ENCODE measurements at regions not wholly inside any gene's neighbourhood (a gene's known extent, or its start where the extent isn't known, plus 50 kb on each side); places are given as distances from the start of the nearest gene placed in this dataset.

GRCh38 chr2:236399409-236399808 is 135.2 kb upstream of the ASB18 start:
- CTCF ChIA-PET: no interaction called here
- Mint-ChIP-seq H3K27ac (ENCODE audit: unreplicated experiment) (no peak overlapping the region), H3K9me3 (ENCODE audit: unreplicated experiment) (no peaks in the 10 kb centered on the region), H3K36me3 (ENCODE audit: insufficient read depth, unreplicated experiment) (peaks cover 6% of the 10 kb centered on the region), H3K4me3 (ENCODE audit: unreplicated experiment) (no peak overlapping the region), H3K4me1 (ENCODE audit: low read depth, unreplicated experiment) (no peaks in the 10 kb centered on the region), H3K27me3 (ENCODE audit: insufficient read depth, unreplicated experiment) (peaks cover 9% of the 10 kb centered on the region)
- POLR2A ChIA-PET: no interaction called here
- Histone ChIP-seq H3K36me3 (ENCODE audit: control insufficient read depth, insufficient read depth, low read length) (no peaks in the 10 kb centered on the region), H3K4me1 (no peaks in the 10 kb centered on the region), H3K4me3 (ENCODE audit: low read depth, low read length) (no peak overlapping the region), H3K9me3 (no peaks in the 10 kb centered on the region), H3K27me3 (replicated peaks; ENCODE audit: control insufficient read depth, insufficient read depth, low read length) (no peaks in the 10 kb centered on the region)
- intact Hi-C loops (cut with micrococcal nuclease; ENCODE audit: unreplicated experiment): no loop called here
- TF ChIP-seq CTCF (IDR thresholded peaks at IDR 0.05; ENCODE audit: insufficient read depth in 1 of 2, low read depth in 1 of 2, low read length in 1 of 2, severe bottlenecking in 1 of 2, unreplicated experiment in 1 of 2): no peak
- no peak for DNase-seq
- no TSS peak for BruUV-seq (replicated peaks)

DNA sequence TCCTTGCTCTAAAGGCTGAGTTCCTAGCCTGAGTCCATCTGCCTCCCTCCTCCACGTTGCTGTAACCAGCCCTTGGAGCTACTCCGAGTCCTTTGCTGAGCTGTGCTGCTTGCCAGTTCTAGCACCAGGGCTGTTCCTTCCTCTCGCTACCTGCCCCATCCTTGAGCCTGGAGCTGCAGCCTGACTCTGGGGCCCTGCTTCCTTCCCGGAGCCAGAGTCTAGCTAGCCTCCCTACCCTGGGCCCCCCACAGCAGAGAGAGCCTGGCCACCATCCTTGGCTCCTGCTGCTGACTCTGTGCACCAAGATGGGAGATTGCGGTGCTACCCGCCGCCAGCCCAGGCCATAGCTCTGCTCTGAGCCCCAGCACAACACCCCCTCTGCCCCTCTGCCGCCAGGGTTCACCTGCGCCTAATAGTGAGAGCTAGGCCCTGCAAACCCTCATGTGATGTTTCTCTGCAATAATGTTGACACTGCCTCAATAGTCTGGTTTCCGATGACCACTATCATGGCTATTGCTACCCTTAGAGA is 135.9 kb upstream of the ASB18 start:
- no peaks in the 10 kb centered on the region for H3K4me1 Mint-ChIP-seq (ENCODE audit: low read depth, unreplicated experiment)
- no peaks in the 10 kb centered on the region for H3K9me3 ChIP-seq
- H3K27me3 ChIP-seq (replicated peaks; ENCODE audit: control insufficient read depth, insufficient read depth, low read length): no peaks in the 10 kb centered on the region
- no peaks in the 10 kb centered on the region for H3K36me3 ChIP-seq (ENCODE audit: control insufficient read depth, insufficient read depth, low read length)
- H3K4me3 Mint-ChIP-seq (ENCODE audit: unreplicated experiment): no peak overlapping the region
- no peak overlapping the region for H3K4me3 ChIP-seq (ENCODE audit: low read depth, low read length)
- CTCF ChIA-PET: no interaction called here
- H3K9me3 Mint-ChIP-seq (ENCODE audit: unreplicated experiment): no peaks in the 10 kb centered on the region
- POLR2A ChIA-PET: no interaction called here
- H3K27me3 Mint-ChIP-seq (ENCODE audit: insufficient read depth, unreplicated experiment): peaks cover 9% of the 10 kb centered on the region
- no peak for TF ChIP-seq CTCF (IDR thresholded peaks at IDR 0.05; ENCODE audit: insufficient read depth in 1 of 2, low read depth in 1 of 2, low read length in 1 of 2, severe bottlenecking in 1 of 2, unreplicated experiment in 1 of 2)
- no peak overlapping the region for H3K27ac Mint-ChIP-seq (ENCODE audit: unreplicated experiment)
- BruUV-seq (replicated peaks): no TSS peak
- DNase-seq: no peak
- intact Hi-C loops (cut with micrococcal nuclease; ENCODE audit: unreplicated experiment): no loop called here
- peaks cover 6% of the 10 kb centered on the region for H3K36me3 Mint-ChIP-seq (ENCODE audit: insufficient read depth, unreplicated experiment)
- H3K4me1 ChIP-seq: no peaks in the 10 kb centered on the region

DNA sequence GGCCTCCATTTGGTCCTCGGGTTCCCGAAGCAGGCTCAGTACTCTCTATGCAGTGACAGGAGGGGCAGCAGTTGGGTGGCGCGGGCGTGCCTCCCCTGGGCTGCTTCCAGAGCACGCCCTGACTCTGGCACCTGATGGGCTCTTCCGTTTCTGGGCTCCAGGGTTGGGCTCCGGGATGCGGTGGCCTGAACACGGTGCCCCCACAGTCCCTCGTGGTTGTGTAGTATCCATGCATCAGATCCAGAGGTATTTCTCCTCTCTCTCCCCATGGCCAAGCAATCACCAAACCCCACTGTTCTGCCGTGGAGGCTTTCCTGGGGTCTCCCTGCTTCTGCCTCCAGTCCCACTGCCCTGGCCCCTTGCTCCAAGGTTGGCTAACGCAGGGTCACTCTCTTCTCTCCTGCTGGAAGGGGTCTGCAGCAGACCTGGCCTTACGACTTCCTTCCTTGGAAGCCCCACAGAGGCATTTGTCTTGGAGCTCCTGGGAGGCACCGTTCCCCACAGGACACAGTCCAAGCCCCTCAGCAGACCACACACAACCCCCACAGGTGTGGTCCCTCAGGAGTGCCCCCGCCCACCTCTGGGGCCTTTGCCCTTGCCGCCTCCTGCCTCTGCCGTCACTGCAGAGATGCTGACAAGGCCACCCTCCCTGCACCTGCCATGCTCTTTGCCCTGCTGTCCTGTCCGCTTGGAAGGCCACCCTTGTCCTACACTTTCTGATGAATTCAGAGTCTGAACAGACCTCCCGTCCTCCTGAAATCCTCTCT is 136.6 kb upstream of the ASB18 start:
- no peaks in the 10 kb centered on the region for H3K9me3 ChIP-seq
- H3K36me3 Mint-ChIP-seq (ENCODE audit: insufficient read depth, unreplicated experiment): peaks cover 6% of the 10 kb centered on the region
- ChIA-PET CTCF (no interaction called here), POLR2A (no interaction called here)
- H3K4me1 ChIP-seq: no peaks in the 10 kb centered on the region
- H3K4me1 Mint-ChIP-seq (ENCODE audit: low read depth, unreplicated experiment): no peaks in the 10 kb centered on the region
- DNase-seq: no peak
- peaks cover 9% of the 10 kb centered on the region for H3K27me3 Mint-ChIP-seq (ENCODE audit: insufficient read depth, unreplicated experiment)
- no peak overlapping the region for H3K4me3 ChIP-seq (ENCODE audit: low read depth, low read length)
- H3K36me3 ChIP-seq (ENCODE audit: control insufficient read depth, insufficient read depth, low read length): no peaks in the 10 kb centered on the region
- intact Hi-C loops (cut with micrococcal nuclease; ENCODE audit: unreplicated experiment): no loop called here
- no peaks in the 10 kb centered on the region for H3K27me3 ChIP-seq (replicated peaks; ENCODE audit: control insufficient read depth, insufficient read depth, low read length)
- TF ChIP-seq CTCF (IDR thresholded peaks at IDR 0.05; ENCODE audit: insufficient read depth in 1 of 2, low read depth in 1 of 2, low read length in 1 of 2, severe bottlenecking in 1 of 2, unreplicated experiment in 1 of 2): no peak
- no peaks in the 10 kb centered on the region for H3K9me3 Mint-ChIP-seq (ENCODE audit: unreplicated experiment)
- no peak overlapping the region for H3K4me3 Mint-ChIP-seq (ENCODE audit: unreplicated experiment)
- H3K27ac Mint-ChIP-seq (ENCODE audit: unreplicated experiment): no peak overlapping the region
- no TSS peak for BruUV-seq (replicated peaks)
